GM12875 (cell line): ENCODE measurements at regions not wholly inside any gene's neighbourhood (a gene's known extent, or its start where the extent isn't known, plus 50 kb on each side); places are given as distances from the start of the nearest gene placed in this dataset.

ENCODE experiments used
- H3K4me3 ChIP-seq: one replicate; pipeline ENCODE4 v1.5.1; 2011; ENCODE audit warnings: low read depth, low read length, control low read depth
- TF ChIP-seq, protein P1 (sequence below): IDR thresholded peaks from 2 replicates; pipeline ENCODE4 v1.5.1; 2011; ENCODE audit warnings: low read depth, mild to moderate bottlenecking, control low read depth, inconsistent platforms, low read length, moderate library complexity, borderline replicate concordance; ENCODE audit not compliant: insufficient read depth

DNA sequence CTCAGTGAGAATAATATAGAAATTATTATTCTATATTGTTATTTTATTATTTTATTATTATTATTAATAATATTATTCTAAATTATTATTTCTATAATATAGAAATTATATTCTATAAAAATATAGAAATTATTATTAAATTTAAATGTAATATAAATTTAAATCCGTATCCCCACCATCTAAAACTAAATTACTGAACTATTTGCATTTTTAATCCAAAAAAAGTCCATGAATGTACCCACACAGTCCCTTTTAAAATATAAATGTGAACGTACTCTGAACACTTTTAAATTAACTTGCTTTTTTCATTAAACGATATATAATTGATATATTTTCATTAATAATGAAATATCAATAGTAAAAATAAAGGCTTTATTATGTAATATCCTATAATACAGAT is 248.3 kb upstream of the PCDH7 start:
- H3K4me3 ChIP-seq = no peak overlapping the region
- TF ChIP-seq, protein P1, sequence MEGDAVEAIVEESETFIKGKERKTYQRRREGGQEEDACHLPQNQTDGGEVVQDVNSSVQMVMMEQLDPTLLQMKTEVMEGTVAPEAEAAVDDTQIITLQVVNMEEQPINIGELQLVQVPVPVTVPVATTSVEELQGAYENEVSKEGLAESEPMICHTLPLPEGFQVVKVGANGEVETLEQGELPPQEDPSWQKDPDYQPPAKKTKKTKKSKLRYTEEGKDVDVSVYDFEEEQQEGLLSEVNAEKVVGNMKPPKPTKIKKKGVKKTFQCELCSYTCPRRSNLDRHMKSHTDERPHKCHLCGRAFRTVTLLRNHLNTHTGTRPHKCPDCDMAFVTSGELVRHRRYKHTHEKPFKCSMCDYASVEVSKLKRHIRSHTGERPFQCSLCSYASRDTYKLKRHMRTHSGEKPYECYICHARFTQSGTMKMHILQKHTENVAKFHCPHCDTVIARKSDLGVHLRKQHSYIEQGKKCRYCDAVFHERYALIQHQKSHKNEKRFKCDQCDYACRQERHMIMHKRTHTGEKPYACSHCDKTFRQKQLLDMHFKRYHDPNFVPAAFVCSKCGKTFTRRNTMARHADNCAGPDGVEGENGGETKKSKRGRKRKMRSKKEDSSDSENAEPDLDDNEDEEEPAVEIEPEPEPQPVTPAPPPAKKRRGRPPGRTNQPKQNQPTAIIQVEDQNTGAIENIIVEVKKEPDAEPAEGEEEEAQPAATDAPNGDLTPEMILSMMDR = no peak

DNA sequence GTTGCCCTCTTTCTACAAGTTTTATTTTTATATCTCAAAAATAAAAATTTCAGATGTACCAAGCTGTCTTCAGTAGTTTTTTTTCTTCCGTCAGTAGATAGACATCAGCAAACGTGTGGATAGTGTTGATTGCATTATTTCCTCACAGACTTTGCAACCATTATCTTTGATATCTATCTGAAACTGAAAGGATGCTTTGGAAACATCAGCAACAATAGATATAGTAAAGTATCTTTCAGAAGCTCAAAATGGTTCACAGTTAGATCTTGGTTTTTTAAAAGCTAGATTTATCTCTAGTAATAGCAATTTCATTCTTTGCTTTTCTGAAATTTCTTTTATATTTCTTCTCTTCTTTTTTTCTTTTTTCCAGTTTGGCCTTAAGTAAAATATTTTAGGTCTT is 246.9 kb upstream of the PCDH7 start:
- TF ChIP-seq, protein P1 = no peak
- H3K4me3 ChIP-seq = no peak overlapping the region

DNA sequence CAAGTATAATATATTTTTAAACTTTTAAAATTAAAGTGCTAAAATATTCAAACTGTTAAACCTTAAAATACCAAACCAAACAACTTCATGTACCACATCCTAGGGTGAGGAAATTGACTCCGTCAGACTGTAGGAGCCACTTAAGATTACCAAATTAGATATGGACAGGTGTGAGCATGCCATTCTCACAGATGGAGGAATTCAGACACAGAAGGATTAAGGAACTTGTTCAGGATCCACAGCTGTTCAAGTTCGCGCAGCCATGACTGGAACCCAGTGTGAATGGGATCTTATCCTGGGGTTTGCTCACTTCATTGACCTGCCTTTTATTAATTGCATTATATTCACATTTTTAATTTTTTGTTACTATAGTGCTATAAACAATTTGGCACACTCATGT is 224.9 kb upstream of the PCDH7 start:
- no peak overlapping the region for H3K4me3 ChIP-seq
- TF ChIP-seq, protein P1 = no peak

DNA sequence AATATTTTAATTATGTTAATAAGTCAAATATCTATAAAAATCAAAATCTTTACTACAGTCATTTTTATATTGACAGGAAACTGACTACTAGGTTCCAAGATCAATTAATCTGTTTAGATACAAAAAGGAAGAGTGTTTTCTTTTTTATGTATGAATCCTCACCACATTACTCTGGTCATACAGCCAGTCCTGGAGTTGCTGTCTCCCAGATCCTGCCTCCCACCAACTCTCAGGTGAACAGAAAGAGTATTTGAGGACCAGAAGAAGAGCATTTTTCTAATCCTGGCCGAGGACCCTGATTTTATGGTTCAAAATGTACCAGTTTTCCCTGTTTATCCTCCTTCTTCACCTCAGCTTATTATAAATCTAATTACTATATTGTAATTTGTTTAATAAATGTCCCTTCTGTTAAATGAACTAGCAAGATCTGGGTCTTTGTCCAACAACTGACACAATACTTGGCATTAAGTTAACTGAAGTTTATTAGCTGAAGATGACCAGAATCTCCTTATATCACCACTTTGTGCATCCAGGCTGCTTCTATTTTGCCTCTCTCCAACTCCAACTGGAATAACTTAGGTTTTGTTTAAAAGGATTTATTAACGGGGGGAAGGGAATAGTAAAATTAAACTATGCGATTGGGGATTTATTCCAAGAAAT is 224.4 kb upstream of the PCDH7 start:
- TF ChIP-seq, protein P1 = no peak
- H3K4me3 ChIP-seq = no peak overlapping the region

DNA sequence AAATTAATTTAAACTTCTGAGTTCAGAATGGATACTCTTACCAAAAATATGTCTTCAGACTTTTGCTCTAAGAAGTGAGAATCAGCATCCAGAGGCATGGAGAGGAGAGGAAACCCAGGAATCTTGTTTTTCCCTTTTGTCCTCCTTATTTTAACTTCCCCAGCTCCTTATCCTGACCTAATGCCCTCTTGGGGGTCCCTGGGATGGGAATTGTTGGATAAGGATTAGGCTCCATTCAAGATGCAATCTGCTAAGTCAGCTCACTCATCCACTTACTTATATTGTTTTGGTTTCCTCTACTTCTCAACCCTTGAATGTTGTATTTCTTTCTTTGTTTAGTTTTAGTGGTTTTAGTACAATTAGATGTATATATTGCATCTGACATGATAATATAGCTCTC is 208.4 kb upstream of the PCDH7 start:
- no peak overlapping the region for H3K4me3 ChIP-seq
- TF ChIP-seq, protein P1 = no peak

DNA sequence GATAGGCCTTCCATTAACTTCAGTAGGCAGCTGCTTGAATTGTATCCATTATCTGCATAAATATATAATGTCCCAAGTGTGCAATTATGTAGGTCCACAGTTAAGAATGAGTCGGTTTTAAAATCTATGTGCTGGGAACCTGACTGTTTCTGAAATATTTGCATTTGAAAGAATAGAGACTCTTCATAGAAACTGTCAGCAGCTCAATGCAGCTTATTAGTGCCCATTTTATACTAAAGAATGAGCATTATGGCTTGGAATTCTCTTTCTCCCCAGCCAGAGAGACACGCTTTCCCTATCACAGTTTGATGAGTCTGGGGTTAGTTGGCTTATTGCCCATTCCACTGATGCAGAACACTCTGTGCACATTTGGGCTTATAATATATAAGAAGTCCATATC is 202.0 kb upstream of the PCDH7 start:
- TF ChIP-seq, protein P1 = no peak
- no peak overlapping the region for H3K4me3 ChIP-seq

DNA sequence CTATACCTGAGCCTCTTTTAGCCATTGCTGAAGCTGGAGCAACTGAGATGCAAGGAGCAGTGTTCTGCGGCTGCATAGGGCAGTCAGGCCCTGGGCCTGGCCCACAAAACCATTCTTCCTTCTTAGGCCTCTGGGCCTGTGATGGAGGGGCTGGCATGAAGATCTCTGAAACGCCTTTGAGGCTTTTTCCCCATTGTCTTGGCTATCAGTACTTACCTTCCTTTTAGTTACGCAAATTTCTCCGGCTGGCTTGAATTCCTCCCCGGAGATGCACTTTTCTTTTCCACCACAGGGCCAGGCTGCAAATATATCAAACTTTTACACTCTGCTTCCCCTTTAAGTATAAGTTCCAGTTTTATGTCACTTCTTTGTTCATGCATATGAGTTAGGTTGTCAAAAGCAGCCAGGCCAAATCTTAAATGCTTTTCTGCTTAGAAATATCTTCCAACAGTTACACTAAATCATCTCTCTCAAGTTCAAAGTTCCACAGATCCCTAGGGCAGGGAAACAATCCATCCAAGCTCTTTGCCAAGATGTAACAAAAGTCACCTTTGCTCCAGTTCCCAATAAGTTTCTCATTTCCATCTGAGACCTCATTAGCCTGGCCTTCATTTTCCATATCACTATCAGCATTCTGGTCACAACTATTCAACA is 194.4 kb upstream of the PCDH7 start:
- TF ChIP-seq, protein P1 = no peak
- no peak overlapping the region for H3K4me3 ChIP-seq
